ENCODE measurements at regions not wholly inside any gene's neighbourhood (a gene's known extent, or its start where the extent isn't known, plus 50 kb on each side); places are given as distances from the start of the nearest gene placed in this dataset.

- no peak for DNase-seq (ENCODE audit: low read depth)
- TF ChIP-seq, protein P1, sequence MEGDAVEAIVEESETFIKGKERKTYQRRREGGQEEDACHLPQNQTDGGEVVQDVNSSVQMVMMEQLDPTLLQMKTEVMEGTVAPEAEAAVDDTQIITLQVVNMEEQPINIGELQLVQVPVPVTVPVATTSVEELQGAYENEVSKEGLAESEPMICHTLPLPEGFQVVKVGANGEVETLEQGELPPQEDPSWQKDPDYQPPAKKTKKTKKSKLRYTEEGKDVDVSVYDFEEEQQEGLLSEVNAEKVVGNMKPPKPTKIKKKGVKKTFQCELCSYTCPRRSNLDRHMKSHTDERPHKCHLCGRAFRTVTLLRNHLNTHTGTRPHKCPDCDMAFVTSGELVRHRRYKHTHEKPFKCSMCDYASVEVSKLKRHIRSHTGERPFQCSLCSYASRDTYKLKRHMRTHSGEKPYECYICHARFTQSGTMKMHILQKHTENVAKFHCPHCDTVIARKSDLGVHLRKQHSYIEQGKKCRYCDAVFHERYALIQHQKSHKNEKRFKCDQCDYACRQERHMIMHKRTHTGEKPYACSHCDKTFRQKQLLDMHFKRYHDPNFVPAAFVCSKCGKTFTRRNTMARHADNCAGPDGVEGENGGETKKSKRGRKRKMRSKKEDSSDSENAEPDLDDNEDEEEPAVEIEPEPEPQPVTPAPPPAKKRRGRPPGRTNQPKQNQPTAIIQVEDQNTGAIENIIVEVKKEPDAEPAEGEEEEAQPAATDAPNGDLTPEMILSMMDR (IDR thresholded peaks at IDR 0.05; ENCODE audit: low read depth, low read length, missing control alignments): no peak
- H3K4me3 ChIP-seq (ENCODE audit: low read depth, low read length): no peak overlapping the region
These were observed 124.6 kb upstream of the CREB1 start for GRCh38 chr2:207405150-207405549.

GRCh38 chr2:207408086-207408794 lies 121.5 kb upstream of the CREB1 start:
- peak; percentile 64 for DNase-seq (ENCODE audit: low read depth)
- TF ChIP-seq, protein P1 (IDR thresholded peaks at IDR 0.05; ENCODE audit: low read depth, low read length, missing control alignments): no peak
- no peak overlapping the region for H3K4me3 ChIP-seq (ENCODE audit: low read depth, low read length)

- no peak overlapping the region for H3K4me3 ChIP-seq (ENCODE audit: low read depth, low read length)
- no peak for DNase-seq (ENCODE audit: low read depth)
- TF ChIP-seq, protein P1 (IDR thresholded peaks at IDR 0.05; ENCODE audit: low read depth, low read length, missing control alignments): no peak
These were observed 120.2 kb upstream of the CREB1 start for GRCh38 chr2:207409517-207409916.

- DNase-seq (ENCODE audit: low read depth): no peak
- no peak overlapping the region for H3K4me3 ChIP-seq (ENCODE audit: low read depth, low read length)
- TF ChIP-seq, protein P1 (IDR thresholded peaks at IDR 0.05; ENCODE audit: low read depth, low read length, missing control alignments): no peak
These were observed 116.9 kb upstream of the CREB1 start for GRCh38 chr2:207412787-207413310.

DNA sequence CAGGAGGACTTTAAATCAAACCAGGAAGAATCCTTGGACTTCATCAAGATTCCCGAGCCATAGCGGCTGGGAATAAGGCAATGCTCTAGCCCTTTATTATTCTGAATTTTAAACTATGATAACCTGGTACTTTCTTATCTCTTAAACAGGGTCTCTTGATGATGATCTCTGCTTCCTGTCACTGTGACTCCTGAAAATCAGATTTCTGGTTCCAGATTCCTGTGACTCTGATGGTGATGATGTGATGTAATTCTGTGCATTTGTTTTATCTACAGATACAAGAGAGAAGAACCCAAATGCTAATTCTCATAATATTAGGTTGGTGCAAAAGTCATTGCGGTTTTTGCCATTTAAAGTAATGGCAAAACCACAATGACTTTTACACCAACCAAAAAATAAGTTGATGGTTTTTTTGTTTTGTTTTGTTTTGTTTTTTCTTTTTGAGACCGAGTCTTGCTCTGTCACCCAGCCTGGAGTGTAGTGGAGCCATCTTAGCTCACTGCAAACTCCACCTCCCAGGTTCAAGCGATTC lies 116.3 kb upstream of the CREB1 start:
- no peak for DNase-seq (ENCODE audit: low read depth)
- no peak overlapping the region for H3K4me3 ChIP-seq (ENCODE audit: low read depth, low read length)
- TF ChIP-seq, protein P1 (IDR thresholded peaks at IDR 0.05; ENCODE audit: low read depth, low read length, missing control alignments): no peak

GRCh38 chr2:207416111-207416510 lies 113.7 kb upstream of the CREB1 start:
- DNase-seq (ENCODE audit: low read depth): no peak
- TF ChIP-seq, protein P1 (IDR thresholded peaks at IDR 0.05; ENCODE audit: low read depth, low read length, missing control alignments): no peak
- no peak overlapping the region for H3K4me3 ChIP-seq (ENCODE audit: low read depth, low read length)

Measured in GM12864 (cell line).